ENCODE measurements at regions not wholly inside any gene's neighbourhood (a gene's known extent, or its start where the extent isn't known, plus 50 kb on each side); places are given as distances from the start of the nearest gene placed in this dataset.
"Not testable (repeated sequence)": the region's sequence is repeated elsewhere in the genome, so short reads cannot be mapped to it uniquely, and the experiment has no call there.

DNA sequence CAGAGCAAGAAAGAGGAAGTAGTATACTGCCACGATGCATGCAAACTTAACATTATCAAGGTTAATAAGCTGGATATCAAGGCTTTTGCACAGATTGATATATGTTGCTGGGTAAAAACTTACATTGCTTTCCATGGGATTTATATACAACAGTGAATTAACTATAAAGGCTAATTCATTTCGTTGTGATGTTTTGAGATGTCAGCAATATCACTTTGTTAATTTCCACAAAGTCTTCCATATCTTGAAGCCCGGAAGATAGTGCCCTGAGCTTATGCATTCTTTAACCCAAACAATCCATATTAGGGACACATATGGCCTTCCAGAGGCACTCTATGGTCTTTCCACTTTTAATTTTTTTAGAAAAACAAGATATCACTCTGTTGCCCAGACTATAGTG is 603.5 kb downstream of the MAFB start:
- no peak for DNase-seq (ENCODE audit: extremely low read depth in 1 of 11, low read depth in 9 of 11, low spot score in 4 of 11)

DNA sequence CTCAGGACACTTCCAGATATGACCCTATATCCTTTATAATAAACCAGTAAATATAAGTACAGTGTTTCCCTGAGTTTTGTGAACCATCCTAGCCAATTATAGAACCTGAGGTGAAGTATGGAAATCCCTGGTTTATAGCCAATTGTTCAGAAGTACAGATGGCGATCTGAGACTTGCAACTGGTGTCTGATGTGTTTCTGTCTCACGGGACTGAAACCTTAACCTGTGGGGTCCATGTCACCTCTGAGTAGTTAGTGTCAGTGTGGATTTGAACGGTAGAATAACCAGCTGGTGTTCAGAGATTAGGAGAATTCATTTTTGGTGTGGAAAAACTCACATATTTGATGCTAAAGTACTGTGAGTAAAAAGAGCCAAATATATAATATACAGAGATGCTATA is 606.6 kb downstream of the MAFB start:
- no peak for DNase-seq (ENCODE audit: extremely low read depth in 1 of 11, low read depth in 9 of 11, low spot score in 4 of 11)

DNA sequence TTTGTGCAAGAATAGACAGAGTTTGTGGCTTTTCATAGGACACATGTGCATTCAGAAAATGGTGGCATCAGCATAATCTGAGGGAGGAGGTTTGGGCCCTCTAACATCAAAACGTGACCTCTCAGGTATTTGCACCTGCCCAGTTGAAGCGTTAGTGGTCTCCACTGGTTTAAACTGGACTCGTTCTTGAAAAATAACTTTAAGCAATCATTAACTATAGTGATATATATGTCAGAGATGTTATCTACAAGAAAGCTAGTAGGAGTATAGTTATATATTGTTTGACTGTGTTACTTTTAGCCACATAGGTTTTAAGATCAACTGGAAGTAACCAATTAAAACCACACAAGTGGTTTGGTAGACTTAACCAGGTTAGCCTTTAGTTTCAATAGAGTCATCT is 607.4 kb downstream of the MAFB start:
- no peak for DNase-seq (ENCODE audit: extremely low read depth in 1 of 11, low read depth in 9 of 11, low spot score in 4 of 11)

DNA sequence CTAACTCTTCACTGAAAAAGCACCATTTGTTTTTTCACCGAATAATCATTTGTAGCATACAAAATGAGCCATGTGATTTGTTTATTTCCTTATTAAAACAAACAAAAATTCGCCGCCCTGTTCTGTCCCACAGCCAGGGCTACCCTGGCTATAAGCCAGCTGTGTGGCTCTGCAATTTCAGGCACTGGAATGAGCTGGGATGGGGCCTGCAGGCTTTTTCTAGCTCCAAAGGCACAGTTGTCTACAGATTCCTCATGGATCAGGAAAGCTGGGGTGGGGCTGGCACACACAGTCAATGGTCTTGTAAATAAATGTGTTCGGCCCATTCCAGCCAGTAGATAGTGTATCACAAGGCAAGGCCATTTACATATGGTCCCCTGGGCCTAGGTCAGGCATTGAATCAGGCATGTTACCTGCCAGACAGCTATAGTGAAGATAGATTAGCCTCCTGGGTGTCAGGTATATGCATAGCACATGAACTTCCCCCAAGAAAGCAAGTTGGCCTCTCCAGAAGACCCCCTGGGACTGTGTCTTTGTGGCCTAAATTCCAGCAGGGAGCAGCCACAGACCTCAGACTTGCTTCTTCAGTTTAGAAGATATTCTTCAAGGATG is 608.9 kb downstream of the MAFB start:
- no peak for DNase-seq (ENCODE audit: extremely low read depth in 1 of 11, low read depth in 9 of 11, low spot score in 4 of 11)

DNA sequence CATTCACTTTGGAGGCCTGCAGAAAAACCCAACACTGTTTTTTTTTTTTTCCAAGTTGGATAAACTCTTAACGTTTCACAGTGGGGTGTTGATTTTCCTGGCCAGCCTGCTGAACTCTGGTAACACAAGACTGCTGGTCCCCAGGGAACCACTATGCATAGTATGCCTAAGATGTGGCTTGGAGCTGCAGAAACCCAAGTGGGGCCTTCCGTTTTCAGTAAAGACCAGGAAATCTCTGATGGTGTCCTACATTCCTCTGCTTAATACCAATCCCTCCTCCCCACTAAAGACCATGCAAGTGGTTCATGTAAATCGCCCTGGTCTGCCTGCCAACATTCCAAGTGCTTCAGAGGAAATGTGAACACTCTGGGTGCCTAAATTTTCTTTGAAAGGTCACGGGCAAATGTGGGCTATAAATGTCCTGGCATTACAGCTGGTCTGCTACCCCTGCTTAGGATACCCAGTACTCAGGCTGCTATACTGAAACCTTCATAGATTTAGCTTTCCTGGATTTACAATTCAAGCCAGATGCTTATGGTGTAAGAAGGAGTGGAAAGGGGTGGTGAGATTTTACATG is 615.4 kb downstream of the MAFB start:
- DNase-seq (ENCODE audit: extremely low read depth in 1 of 11, low read depth in 9 of 11, low spot score in 4 of 11), result no peak

DNA sequence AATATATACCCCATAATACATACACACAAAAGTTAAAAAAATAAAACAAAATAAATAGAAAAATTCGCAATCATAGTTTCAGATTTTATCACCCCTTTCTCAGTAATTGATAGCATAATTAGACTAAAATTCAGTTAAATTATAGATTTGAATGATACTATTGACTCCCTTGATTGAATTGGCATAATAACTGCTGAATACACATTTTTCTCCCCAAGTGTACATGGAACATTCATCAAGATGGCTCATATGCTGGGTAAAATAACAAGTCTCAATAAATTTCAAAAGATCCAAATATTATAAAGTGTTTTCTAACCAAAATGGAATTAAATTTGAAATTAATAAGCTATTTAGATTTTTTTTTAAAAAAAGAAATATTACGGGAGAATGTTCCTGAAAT is 616.1 kb downstream of the MAFB start:
- no peak for DNase-seq (ENCODE audit: extremely low read depth in 1 of 11, low read depth in 9 of 11, low spot score in 4 of 11)

DNA sequence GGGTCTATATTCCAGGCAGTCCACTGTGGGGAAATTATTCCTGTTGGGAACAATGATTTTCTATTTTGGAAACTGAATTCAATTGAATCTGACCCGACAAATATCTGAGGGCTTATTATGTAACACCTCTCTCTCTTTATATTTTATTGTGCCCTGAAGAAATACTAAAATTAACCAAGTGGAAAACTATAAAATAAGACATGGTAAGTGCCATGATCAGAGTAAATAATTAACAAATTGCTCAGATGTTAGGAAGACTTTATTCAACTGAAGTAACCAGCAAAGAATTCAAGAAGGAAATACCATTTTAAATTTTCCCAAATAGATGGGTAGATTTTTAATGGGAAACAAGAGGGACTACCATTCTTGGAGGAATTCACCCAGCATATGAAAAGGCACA is 632.9 kb downstream of the MAFB start:
- DNase-seq (ENCODE audit: extremely low read depth in 1 of 11, low read depth in 9 of 11, low spot score in 4 of 11), result peak in 3 of 11 donors; percentile 12 to 32 (median 30)

DNA sequence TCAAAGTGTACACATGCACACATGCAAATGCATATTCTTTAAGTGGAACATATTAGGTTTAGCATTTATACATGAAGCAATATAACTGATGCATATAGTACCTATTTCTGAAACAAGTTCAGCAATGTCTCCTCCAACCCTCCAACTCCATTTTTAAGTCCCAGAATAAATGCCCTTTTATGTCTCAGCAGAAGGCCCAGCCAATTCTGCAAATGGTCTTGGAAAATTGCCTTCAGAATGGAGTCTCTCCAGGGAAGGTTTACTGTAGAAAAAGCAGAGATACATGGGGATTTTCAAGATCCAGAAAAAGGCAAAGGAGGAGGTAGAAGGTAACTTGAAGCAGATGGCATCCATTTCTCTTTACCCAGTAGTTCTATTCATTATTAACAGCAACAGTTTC is 633.3 kb downstream of the MAFB start:
- DNase-seq (ENCODE audit: extremely low read depth in 1 of 11, low read depth in 9 of 11, low spot score in 4 of 11), result no peak

DNA sequence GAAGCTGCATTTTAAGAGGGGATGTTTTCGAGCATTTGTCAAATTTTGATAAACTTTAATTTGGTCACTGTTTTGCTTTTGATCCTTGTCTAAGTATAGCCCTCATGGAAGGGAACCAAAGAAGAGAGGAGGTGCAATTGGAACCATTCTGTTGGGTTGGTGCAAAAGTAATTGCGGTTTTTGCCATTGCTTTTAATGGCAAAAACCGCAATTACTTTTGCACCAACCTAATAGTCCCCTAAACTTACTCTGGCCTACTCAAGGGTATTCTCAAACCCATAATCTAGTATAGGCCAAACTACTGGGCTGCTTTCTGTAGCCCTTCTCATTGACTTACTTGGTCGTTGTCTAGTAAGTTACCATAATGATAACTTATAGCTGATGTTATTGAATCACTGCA is 634.7 kb downstream of the MAFB start:
- DNase-seq (ENCODE audit: extremely low read depth in 1 of 11, low read depth in 9 of 11, low spot score in 4 of 11), result no peak

DNA sequence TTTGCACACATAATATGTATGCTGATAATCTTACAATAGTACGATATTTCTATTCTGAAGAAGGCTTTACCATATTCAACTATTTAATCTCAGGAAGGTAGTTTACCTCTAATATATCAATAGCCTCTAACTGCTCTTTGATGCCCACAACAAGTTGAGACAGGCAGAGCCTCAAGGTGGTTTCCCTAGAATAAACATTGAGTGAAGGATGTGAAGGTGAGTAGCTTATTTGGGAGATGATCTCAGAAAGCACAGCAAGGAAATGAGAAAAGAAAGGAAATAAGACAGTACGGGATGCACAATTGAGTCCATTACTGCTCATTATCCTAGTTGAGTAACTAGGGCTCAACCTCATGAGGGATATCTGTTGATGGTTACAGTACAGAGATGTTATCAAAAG is 638.4 kb downstream of the MAFB start:
- no peak for DNase-seq (ENCODE audit: extremely low read depth in 1 of 11, low read depth in 9 of 11, low spot score in 4 of 11)

DNA sequence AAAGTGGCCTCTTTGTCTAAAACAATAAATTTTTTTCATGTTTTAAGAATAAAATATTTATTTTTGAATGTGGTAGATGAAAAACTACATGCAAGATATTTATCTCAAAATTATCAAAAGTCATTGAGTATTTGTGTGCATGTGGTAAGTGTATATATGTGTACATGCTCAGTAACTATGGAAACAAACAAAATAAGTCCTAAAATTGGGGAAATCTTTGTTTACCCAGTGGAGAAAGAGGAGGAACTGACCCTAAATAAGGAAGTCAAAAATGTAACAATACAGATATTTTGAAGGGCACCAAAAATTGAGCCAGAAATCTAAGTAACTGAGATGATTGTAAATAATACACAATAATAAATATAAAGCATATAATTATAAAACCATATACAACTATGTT is 639.2 kb downstream of the MAFB start:
- DNase-seq (ENCODE audit: extremely low read depth in 1 of 11, low read depth in 9 of 11, low spot score in 4 of 11), result no peak

DNA sequence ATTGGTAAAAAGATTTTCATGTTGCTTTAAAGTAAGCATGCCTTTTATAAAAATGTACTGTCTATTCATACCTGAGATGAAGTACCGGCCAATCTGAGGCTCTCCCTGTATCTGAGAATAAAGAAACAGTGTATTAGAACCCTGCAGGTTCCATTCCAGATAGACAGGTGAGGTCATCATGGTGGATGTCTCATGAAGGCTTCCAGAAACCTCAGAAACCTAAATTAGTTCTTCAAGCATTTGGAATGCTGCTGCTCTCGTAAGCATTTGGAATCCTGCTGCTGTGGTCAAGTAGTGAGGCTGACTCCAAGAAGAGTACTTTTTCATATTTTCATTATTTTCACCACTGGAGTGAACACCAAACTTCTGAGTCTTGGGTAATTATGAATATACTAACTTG is 642.3 kb downstream of the MAFB start:
- no peak for DNase-seq (ENCODE audit: extremely low read depth in 1 of 11, low read depth in 9 of 11, low spot score in 4 of 11)

DNA sequence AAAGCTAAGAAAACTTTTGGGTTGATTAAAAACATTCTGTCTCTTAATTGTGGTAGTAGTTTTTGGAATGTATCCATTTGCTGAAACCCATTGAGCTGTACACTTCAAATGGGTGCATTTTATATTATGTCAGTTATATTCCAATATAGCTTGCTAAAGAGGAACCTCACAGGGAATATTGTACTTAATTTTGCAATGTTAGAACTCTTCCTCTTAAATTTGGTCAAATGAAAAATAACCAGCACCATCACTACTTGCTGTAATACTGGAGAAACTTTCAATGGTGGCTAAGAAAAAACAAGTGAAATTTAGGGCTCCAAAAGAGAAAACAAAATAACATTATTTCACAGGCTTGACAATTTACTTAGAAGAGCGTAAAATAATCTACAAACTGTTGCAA is 651.5 kb downstream of the MAFB start:
- no peak for DNase-seq (ENCODE audit: extremely low read depth in 1 of 11, low read depth in 9 of 11, low spot score in 4 of 11)

DNA sequence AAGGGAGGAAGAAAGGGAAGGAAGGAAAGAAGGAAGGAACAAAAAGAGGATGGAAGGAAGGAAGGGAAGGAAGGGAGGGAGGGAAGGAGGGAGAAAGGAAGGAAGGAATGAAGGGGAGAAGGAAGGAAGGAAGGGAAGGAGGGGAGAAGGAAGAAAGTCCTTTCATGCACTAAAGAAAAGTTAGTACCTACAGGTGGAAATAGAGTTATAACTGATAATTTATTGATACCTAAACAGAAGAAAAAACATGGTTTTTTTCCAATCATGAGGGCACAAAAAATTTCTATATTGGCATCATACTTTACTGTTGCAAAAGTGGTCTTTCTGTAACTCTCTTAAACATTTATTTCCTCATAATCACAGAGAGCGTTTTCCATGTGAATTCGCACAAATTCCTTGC is 659.4 kb downstream of the MAFB start:
- no peak for DNase-seq (ENCODE audit: extremely low read depth in 1 of 11, low read depth in 9 of 11, low spot score in 4 of 11)

DNA sequence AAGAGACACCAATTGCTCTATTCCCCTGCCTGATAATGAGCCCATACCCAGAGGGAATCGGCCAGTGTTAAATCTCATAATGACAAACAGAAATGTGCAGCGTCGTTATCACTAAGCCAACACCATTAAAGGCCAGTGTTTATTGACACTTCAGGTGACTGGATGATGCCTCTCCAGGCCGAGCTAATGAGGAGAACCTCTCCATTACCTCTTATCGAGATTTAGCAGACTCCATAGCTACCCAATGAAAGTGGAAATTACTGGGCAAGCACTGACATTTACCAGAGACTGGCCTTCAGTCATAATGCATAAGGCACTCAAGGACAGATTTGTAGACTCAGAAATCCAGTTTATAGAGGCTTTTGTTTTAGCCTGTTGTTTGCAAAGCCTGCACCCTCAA is 669.5 kb downstream of the MAFB start:
- no peak for DNase-seq (ENCODE audit: extremely low read depth in 1 of 11, low read depth in 9 of 11, low spot score in 4 of 11)

DNA sequence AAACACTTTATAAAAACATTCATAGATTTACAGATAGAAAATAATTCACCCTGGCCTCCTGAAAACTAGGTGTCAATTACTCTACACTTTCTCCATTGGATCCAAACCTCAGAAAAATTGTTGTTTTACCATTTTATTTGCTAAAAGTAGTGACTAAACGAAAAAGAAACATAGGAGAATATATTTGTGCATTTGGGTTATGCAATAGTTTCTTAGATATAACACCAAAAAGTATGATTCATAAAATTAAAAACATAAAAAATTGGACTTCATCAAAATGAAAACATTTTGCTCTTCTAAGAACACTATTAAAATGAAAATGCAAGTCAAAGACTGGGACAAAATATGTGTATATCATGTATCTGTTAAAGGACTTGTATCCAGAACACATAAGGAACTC is 671.3 kb downstream of the MAFB start:
- DNase-seq (ENCODE audit: extremely low read depth in 1 of 11, low read depth in 9 of 11, low spot score in 4 of 11), result no peak

DNA sequence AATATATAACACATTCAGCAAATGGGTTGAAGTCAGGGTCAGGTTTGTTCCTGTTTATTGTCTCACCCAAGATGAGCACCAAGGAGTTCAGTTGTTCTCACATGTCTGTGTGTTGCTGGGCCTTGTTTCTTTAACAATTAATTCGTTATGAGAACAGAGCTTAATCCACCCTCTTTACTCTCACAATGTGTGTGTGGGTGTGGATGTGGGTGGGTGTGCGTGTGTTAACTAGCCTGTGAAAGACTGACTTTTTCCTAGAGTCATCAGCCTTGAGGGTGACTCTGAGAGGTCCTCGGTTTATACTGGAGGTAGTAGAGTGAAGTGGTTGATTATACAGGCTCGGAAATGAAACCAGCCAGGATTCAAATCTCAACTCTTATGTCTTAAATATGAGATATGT is 672.1 kb downstream of the MAFB start:
- DNase-seq (ENCODE audit: extremely low read depth in 1 of 11, low read depth in 9 of 11, low spot score in 4 of 11), result no peak

DNA sequence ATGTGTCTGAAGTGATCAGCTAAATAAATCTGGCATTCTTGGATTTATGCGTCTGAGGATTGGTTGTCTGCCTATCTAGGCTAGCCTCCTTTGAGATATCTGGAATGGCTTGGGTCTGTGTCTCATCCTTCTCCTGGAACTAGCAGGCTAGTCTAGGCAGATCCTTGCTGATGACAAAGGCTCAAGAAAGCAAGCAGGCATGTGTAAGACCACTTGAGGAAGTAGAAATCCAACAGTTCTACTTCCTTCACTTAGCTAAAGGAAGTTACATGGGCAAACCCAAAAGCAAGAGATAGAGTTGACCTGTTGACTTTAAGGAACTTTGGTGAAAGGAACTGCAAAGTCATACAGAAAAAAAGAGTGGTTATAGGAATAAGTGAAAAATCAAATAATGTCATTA is 672.6 kb downstream of the MAFB start:
- DNase-seq (ENCODE audit: extremely low read depth in 1 of 11, low read depth in 9 of 11, low spot score in 4 of 11), result no peak

DNA sequence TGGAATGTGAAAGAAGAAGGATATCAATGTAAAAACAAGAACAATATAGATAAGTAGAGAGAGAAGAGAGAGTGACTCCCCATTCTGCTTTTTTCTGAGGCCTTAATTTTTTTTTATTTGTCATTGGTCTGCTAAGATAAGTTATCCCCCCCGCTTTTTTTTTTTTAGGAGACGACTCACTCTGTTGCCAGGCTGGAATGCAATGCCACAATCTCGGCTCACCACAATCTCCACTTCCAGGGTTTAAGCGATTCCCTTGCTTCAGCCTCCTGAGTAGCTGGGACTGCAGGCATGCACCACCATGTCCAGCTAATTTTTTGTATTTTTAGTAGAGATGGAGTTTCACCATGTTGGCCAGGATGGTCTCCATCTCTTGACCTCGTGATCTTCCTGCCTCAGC is 677.0 kb downstream of the MAFB start:
- not testable (repeated sequence) for DNase-seq (ENCODE audit: extremely low read depth in 1 of 11, low read depth in 9 of 11, low spot score in 4 of 11)

DNA sequence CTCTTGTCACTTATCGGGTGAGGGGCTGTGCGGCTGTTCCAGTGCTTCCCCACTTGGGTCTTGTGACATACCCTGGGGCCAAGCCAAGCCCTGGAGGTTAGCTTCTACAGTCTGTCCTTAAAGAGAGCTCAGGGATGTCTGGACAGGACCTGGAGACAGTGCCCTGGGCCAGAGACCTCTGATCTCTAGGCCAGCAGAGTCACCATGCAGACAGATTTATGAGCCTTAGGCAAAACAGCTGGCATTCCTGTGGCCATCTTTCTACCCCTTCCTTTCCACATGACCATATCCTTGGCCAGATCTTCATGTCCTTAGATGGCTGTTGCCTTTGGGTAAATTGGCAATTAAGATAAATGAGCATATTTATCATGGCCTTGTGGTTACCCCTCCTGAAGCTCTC is 678.6 kb downstream of the MAFB start:
- DNase-seq (ENCODE audit: extremely low read depth in 1 of 11, low read depth in 9 of 11, low spot score in 4 of 11), result no peak

DNA sequence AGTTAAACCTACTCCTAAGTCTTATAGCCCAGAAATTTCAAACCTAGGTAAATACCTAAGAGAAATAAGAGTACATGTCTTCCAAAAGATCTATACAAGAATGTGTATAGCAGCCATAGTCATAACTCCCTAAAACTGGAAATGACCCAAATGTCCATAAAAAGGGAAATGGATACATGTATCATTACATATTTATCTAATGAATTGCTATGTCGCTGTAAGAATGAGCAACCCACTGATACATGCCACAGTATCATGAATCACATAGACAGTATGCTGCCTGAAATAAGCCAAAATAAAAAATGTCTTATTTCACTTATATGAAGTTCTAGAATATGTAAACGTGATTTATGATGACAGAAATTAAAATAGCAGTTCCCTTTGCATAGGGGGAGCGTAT is 679.5 kb downstream of the MAFB start:
- DNase-seq (ENCODE audit: extremely low read depth in 1 of 11, low read depth in 9 of 11, low spot score in 4 of 11), result no peak

DNA sequence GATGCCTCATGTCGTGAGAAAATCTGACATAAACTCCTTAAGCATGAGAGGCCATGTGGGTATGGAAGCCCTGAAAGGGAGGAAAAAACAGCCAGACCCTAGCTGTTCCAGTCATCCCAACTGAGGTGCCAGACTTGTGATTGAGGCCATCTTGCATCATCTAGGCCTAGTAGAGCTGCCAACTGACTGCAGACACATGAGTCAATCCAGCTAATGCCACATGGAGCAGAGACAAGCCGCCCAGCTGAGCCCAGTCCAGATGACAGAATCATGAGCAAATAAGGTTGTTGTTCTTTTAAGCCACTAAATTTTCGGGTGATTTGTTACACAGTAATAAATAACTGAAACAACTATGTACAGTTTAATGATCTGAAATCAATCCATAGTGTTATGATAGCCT is 680.9 kb downstream of the MAFB start:
- DNase-seq (ENCODE audit: extremely low read depth in 1 of 11, low read depth in 9 of 11, low spot score in 4 of 11), result no peak

All from renal cortex interstitium (tissue), 11 donors.